ENCODE measurements at regions not wholly inside any gene's neighbourhood (a gene's known extent, or its start where the extent isn't known, plus 50 kb on each side); places are given as distances from the start of the nearest gene placed in this dataset.

- TF ChIP-seq CTCF (IDR thresholded peaks at IDR 0.05; ENCODE audit: poor library complexity) (no peak), EZH2 (IDR thresholded peaks at IDR 0.05; ENCODE audit: borderline replicate concordance) (no peak)
Observed at GRCh38 chr3:180749796-180750195, 70.5 kb upstream of the CCDC39 start.
